NCI-H2029 (cell line): ENCODE measurements at regions not wholly inside any gene's neighbourhood (a gene's known extent, or its start where the extent isn't known, plus 50 kb on each side); places are given as distances from the start of the nearest gene placed in this dataset.

Source experiments
- DNase-seq: peaks from one replicate; lab custom pipeline; 2025; lab: John Stamatoyannopoulos, UW

DNA sequence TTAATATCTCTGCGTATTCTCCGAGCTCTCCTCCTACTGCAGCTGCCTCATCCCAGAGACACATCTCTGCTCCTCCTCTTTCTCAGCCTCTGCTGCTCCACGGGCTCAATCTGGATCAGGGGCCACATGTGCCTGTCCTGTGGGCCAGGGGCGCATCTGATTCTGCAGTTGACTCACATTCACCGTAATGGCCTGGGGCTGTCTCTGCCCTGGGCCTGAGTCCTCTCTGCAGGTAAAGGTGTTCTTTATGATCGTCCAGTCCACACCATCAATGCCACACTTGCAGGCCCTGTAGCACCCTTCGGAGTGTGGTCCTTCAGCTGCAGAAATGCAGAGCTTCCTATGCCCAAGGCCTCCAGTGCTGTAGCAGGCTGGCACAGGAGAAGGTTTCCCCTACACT is 154.5 kb downstream of the OAT start:
- DNase-seq = no peak

DNA sequence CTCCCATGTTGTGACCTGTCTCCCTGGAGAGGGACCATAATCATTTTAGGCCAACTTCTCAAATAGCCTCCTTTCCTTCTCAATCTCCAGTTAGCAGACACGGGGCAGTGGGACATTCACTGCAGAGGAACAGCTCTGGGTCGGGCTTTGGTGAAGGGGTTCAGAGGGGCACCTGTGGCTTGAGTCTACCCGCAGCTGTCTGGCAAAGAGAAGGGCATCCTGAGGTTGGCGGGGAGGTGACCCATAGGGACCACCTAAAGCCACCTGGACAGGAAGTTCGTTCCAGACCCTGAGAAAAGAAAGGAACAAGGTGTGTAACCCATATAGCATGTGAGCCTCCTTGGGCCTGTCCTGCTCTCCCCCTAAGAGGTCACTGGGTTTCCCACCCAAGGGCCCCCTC is 155.0 kb downstream of the OAT start:
- DNase-seq = no peak

DNA sequence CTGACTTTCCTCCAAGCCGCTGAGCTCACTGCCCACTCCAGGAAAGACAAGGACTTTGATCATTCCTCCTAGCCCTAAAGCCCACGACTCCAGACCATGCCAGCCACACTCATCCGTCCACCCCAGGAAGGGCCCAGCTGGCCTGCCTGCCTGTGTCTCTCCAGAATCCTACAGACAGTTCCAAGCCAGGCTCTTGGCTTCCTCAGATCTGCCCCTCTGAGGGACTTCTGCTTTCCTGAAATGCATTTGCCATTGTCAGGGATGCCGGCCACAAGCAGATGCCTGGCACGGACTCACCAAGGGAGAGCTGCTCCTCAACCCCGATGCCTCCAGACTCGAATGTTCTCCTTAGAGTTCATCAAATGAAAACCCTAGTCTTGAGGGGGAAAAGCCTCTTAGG is 155.8 kb downstream of the OAT start:
- DNase-seq = no peak

DNA sequence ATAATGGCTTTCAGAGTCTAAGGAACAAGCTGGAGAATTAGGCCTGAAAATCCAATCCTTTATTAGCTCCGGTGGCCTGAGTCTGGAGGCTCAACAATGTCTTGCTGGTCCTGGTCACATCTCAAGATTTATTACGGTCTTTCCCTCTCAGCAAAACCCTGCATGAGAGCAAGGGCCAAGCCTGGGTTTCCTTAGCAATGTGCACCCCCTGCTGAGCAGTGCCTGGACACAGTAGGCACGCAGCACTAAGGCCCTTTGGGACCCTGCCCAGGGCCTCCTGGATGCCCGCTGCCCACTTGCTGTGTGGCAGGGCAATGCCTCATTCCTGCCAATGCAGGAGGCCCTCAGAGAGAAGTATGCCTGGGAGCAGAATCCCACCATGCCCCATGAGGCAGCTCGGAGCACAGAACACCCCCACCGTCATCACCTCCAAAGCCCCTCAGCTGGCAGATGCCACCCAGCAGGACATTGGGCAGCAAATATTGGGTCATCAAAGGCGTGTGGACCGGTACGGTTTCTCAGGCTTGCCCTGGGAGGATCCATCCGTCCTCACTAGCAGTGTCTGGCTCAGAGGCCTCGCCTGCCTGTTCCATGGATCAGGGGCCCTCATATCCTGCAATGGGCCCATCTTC is 156.4 kb downstream of the OAT start:
- DNase-seq = no peak

DNA sequence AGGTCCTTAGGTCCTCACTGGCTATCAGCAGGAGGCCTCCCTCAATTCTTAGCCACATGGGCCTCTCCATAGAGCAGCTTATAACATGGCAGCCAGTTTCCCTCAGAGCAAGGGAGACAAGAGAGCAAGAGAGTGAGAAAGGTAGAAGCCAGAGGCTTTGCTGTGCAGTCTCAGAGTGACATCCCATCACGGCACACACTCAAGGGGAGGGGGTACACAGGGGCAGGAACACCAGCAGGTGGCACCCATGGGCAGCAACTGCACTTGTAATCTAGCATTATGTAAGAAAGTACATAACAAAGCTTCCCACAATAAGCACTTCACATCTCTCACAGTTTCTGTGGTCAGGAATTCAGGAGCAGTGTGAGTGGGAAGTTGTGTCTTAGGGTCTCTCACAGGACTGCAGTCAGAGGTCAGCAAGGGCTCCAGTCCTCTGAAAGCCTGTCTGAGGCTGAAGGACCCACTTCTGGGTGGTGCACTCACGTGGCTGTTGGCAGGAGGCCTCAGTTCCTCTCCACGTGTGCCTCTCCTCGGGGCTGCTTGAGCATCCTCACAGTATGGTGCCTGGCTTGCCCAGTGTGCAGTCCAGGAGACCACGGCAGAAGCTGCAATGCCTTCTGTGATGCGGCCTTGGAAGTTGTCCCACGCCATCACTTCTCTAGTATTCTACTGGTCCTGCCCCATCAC is 159.4 kb downstream of the OAT start:
- no peak for DNase-seq

DNA sequence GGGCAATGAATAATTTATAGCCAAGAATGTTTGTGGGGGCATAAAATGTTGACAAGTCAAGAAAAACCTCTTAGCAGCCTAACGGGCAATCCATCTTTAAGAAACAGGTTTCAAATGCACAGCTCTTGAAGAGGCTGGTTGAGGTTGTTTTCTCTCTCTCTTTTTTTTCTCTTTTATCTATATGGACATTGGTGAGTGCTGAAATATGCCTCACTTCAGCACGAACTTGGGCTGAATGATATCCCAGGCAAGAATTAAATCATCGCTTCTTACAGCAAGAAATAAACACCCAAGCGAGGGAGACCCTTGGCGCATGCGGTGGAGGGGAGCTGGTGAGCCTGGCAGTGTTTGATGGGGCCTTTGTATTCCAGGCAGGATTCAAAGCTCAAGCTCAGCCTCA is 160.9 kb downstream of the OAT start:
- no peak for DNase-seq

DNA sequence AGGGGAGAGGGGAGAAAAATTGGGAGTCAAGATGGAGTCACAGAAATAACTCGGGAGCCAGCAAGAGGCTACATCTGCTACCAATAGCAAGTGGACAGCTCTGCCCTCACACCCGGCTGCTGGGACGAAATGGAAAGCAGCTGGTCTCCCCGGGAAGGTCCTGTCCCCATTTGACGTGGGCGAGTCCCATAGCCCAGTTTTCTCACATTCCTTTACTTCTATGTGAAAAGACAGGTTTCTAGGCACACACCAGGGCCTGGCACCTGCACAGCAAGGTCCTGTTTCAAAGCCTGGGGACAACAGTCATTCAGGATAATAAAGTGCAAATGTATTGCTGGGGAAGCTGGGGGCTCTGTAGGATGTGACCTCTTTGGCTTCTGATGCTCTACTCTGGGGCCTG is 162.6 kb downstream of the OAT start:
- no peak for DNase-seq

DNA sequence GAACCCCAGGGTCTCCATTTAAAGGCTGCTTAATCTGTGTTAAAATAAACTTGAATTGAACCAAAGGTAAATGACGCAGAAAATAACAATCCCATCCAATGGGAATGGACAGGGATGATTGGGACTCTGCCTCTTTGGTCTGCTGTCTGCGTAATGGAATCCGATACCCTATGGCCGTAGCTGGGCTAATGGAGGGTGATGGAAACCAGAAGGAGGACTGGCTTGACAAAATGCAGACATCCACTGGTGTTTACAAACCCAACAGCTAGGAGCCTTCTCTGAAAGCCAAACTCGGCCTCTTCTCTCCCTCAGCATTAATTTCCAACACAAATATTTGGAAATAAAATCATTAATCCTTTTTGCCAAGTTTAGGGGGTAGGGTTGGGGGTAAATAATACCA is 162.2 kb upstream of the CHST15 start:
- no peak for DNase-seq

DNA sequence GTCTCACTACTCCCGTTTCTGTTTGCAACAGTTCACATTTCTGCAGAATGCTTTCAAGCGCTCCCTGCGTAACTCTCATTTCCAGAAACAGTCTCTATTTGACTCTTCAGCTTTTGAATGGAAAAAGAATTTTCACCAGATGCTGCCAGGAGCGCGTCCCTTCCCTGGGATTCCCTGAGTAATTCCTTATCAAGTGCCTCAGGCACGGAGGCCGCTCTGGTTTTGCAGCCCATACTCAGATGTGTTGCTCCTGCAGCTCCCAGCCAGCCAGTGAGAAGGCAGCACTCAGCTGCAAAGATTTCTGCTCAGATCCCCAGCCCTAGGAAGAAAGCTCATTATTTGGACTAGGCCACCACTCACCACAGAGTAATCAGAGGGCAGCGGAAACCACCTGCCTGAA is 161.1 kb upstream of the CHST15 start:
- no peak for DNase-seq

DNA sequence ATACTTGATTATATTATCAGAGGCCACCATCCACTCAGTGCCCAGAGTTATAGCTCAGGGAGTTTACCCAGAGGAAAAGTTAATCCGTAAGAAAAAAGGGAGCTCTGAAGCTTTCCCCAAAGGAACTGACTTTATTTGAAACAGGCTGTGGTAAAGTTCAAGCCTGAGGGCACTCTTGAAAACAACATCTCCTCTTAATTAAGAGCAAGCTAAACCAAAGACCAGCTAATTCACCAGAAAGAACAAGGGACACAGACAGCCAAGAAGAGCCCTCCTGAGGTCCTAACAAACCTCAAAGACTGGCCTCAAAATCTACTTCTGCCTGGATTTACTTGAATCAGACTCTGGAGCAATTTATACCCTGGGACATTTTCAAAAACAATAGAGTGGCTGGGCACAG is 159.6 kb upstream of the CHST15 start:
- no peak for DNase-seq

DNA sequence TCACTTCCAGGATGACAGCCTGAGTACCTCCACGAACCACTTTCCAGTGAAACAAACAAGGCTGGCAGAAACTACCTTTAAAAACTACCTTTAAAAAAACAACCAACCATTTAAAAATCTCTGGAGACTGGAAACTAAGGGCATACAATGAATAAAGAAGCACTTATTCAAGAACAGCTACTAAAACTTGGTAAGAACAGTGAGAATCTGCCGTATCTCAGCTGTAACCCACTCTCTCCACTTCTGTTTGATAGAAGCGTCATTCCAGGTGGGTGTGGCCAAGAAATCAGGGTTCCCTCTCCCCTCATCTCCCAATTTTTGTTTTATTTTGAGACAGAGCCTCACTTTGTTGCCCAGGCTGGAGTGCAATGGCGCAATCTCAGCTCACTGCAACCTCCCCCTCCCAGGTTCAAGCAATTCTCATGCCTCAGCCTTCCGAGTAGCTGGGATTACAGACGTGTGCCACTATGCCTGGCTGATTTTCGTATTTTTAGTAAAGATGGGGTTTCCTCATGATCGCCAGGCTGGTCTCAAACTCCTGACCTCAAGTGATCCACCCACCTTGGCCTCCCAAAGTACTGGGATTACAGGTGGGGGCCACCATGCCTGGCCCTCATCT is 158.8 kb upstream of the CHST15 start:
- DNase-seq = no peak

DNA sequence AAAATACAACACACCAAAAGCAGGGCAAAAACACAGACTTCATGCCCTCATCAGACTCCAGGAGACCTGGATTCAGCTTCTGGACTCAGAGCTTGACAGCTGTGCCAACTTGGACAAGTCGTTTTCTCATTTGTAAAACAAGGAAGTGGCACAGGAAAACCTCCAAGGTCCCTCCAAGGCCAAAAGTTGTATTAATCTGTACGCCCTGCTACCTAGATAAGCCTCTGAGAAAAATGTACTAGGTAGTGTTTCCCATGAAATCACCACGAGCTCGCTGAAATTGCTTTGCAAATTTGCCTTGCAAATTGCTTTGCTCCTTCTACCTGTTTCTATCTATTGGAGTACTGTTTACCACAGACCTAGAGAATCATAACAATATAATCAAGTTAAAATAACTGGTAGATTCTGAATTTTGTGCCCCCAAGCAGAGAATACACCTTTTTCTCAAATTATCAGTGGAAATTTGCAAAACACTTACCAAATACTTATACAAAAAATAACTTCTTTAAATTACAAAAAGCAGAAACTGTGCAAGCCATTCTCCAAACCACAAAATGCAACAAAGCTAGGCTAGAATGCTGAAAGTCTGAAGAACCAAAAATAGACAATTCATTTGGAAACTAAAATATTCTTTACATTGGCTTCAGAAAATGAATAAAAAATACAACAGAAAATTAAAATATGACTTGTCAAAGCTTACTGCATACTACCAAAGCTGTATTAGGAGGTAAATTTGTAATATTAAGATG is 158.1 kb upstream of the CHST15 start:
- DNase-seq = no peak

DNA sequence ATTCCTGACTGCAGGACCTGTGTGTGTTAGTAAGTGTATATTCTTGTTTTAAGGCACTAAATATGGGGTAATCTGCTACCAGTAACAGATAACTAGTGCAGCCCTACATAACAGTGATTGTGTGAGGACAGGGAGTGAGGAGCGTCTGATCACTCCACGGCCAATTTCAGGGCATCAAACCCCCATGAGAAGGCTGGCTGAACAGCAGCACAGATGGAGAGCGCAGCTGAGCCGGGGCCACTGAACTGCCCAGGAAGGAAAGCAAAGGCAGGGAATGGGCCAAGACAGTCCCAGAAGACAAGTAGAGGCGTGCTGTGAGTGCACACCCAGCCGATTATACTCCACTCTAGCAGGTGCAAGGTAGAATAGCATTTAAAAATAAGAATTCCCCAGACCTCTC is 157.1 kb upstream of the CHST15 start:
- DNase-seq = no peak

DNA sequence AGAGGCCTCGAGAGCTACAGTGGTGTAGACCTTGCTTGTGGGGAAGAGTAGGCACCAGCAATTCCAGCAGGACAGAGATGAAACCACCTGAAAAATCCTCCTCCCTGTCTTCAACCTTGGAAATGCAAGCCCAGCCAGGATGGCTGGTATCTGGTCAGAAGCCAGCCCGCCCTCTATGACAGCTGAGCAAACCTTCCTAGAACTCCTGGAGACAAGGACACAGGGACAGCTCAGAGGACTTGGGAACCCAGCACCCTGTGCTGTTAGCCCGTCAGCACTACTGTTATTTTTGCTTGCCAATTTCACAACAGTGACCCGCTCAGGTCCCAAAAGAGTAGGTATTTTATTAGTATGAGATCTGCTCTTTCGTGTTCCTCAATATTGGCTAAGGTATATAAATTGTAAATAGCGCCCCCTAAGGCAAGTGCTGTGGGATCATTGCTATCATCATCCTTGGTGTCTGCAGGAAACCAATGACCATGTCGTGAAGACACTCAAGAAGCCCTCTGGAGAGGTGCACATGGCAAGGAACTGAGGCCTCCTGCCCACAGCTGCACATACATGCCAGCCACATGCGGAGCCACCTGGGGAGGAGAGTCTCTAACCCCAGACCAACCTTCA is 156.5 kb upstream of the CHST15 start:
- no peak for DNase-seq

DNA sequence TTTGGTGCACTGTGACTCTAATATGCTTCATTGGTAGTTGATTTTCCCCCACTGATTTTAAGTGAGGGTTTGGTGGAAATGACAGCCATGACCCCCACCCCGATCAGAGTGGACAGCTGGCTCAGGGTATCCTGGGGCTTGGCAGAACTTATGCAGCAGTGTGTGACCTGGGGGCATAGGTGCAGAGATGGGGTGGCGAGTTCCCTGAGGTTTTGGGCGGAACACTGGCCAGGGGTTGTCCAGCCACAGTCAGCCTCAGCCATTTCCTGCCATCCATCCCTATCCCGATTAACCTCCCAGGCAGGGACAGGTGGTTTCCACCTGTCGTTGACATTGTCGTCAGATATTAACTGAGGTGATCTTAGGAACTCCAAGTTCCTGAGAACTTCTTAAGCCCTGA is 155.8 kb upstream of the CHST15 start:
- no peak for DNase-seq

DNA sequence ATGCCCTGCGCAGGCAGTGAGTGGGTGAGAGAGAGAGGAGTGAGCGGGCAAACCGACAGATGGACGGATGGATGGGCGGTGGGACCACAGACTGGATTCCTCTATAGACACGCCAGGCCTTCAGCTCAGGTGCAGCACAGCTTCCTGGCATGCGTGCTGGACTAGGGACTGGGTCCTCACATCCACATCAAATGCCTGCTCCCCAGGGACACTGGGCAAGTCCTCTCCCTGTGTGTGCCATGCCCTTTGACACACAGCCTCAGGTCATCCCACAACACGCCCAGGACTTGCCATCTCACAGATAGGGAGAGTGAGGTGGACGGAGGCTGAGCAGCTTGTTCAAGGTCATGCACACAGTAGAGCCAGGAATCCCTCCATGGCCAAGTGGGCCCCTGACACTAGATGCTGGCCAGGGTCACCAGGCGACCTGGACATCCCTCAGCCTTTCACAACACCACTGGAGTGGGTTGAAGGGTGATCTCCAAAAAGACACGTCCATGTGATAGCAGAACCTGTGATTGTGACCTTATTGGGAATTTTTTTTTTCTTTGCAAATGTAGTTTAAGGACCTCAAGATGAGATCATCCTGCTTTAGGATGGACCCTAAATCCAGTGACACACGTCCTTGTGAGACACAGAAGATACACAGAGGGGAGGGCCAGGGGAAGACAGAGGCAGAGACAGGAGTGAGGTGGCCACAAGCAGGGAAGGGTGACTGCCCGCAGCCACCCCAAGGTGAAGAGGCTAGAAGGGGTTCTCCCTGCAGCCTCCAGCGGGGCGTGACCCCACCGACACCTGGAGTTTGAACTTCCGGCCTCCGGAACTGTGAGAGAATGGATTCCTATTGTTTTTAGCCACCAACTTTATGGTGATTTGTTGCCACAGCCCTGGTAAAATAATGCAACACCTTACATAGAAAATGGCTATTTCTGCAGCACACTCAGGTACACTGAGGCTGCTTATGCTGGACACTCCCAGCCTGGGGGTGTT is 155.0 kb upstream of the CHST15 start:
- DNase-seq = no peak

DNA sequence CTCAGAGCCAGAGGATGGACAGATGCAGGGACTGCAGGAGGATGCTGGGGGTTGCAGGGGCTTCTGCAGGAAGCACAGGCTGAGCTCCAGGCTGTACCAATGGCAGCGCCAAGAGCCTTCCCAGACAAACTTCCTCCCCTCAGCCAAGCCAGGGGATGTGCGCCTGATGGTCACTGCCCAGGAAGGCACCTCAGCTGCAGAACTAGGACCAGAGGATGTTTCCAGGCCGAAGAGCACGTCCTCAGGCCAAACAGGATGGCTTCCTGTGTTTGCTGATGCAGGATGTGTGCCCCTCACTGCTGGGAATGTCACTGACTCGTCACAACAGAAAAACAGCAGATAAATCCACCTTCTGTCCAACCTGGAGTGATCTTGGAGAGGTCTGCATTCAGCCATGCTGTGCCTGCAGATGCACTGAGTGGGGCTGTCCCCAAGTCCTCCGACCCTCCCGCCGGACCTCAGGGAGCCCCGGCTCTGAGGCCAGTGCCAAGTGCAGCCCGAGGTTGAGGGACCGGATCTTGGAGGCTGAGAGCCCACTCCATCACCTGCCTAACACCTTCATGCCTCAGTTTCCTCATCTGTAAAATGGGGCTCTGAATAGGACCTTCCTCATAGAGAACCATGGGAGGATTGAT is 152.5 kb upstream of the CHST15 start:
- no peak for DNase-seq

DNA sequence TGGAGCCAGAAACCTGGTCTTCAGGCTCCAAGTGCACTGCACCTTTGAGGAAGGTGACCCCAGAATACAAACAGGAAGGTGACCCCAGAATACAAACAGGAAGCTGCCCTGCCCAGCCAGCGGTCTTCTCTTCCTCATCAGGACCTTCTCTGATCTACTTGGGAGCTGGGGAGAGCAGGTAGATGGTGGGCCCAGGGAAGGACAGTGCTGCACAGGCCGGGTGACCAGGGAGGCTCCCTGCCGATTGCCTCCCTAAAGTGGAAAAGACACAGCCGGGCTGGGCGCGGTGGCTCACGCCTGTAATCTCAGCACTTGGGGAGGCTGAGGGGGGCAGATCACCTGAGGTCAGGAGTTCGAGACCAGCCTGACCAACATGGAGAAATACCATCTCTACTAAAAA is 151.8 kb upstream of the CHST15 start:
- DNase-seq = no peak

DNA sequence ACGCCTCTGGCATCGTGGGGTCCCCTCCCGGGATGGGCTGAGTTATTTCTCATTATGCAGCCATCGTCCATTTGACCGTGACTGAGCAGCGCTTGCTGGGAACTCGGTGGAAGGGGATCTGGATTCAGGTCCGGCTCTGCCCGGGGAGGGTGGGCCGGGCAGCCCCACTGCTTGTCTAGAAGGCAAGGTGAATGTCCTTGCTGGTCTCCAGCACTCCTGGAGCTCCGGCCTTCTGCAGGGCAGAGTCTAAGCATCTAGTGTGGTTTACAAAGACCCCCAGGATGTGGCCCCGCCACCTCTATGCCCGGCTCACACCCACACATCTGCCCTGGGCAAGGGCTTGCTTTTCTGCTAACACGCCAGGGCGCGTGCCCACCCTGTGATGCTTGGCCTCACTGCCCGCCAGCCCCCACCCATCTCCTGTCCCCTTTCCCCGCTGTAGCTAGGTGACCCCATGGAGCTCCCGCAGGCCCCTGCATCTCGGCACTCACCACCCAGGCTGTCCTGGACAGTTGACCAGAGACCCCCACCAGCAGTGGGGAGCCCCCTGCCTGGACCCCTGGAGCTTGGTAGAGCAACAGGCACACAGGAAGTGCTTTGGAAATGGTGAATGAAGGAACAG is 151.0 kb upstream of the CHST15 start:
- DNase-seq = no peak

DNA sequence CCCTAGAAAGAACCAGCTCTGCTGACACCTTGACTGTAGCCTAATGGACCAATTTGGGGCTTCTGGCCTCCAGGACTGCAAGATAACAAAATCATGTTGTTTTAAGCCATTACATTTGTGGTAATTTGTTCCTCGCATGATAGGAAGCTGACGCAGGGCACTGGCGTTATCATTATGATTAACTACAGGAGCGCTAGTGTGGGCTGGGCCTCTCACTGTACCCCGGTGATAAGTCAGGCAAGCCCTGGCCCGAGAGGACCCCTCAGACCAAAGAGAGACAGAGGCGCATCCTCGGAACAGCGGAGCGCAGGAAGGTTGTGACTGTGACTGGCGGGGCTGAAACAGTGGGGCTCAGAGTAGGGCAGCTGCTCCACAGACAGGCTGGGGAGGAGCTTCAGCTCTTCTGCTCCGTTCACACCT is 150.3 kb upstream of the CHST15 start:
- DNase-seq = no peak
